Lower leg skin (tissue), 4 donors: ENCODE measurements at regions not wholly inside any gene's neighbourhood (a gene's known extent, or its start where the extent isn't known, plus 50 kb on each side); places are given as distances from the start of the nearest gene placed in this dataset.
"Not testable (repeated sequence)": the region's sequence is repeated elsewhere in the genome, so short reads cannot be mapped to it uniquely, and the experiment has no call there.

Experiments
- DNase-seq, 2 donors: peaks; one replicate each; pipeline ENCODE4 v3.0.0-alpha.2; 2019; ENCODE audit warnings: low spot score in 2 of 2
- H3K4me3 ChIP-seq: fragments of 200-600 bp; sonication (generic); 2 replicates; pipeline ENCODE4 v1.5.1; 2017; ENCODE audit warnings: mild to moderate bottlenecking, low read depth; ENCODE audit not compliant: poor library complexity, severe bottlenecking
- CTCF ChIP-seq, 3 donors: fragments of 450-650 bp; IDR thresholded peaks; one replicate each; pipeline ENCODE4 v1.5.1; 2016; ENCODE audit warnings: antibody characterized with exemption in 3 of 3, mild to moderate bottlenecking in 3 of 3, moderate library complexity in 2 of 3
- POLR2A ChIP-seq, 2 donors: fragments of 450-650 bp; IDR thresholded peaks; one replicate each; pipeline ENCODE4 v1.6.1; 2016 to 2017; ENCODE audit warnings: antibody characterized with exemption in 2 of 2, mild to moderate bottlenecking in 1 of 2, moderate library complexity in 1 of 2
- WGBS, 2 donors: methylation state at CpG; one replicate each; pipeline ENCODE4 v1.1.5; 2018; 5-methylcytosine and 5-hydroxymethylcytosine counted together
- intact Hi-C: fragments of 100-400 bp; cut with DNase I; formaldehyde crosslinking; loops from one replicate; pipeline ENCODE4 v1.15.0; 2023; ENCODE audit warnings: low total_unique reads

GRCh38 chr3:22373182-22373581, 622.2 kb upstream of the ZNF385D start:
- no peak for TF ChIP-seq CTCF (IDR thresholded peaks at IDR 0.05)
- TF ChIP-seq POLR2A (IDR thresholded peaks at IDR 0.05), result no peak
- intact Hi-C loops, result no loop called here
- DNase-seq, result no peak
- WGBS, 2 donors, result 79 to 82% methylated on average over 5 of the region's 5 CpGs
- H3K4me3 ChIP-seq, result no peak overlapping the region

- intact Hi-C loops, result no loop called here
- TF ChIP-seq CTCF (IDR thresholded peaks at IDR 0.05) (no peak), POLR2A (IDR thresholded peaks at IDR 0.05) (no peak)
- DNase-seq, result no peak
- 87 to 93% methylated on average over 3 of the region's 3 CpGs for WGBS, 2 donors
- no peak overlapping the region for H3K4me3 ChIP-seq
Measured at GRCh38 chr3:22373827-22374226, 622.8 kb upstream of the ZNF385D start.

- no peak overlapping the region for H3K4me3 ChIP-seq
- DNase-seq, result no peak
- intact Hi-C loops, result no loop called here
- no peak for TF ChIP-seq POLR2A (IDR thresholded peaks at IDR 0.05)
- TF ChIP-seq CTCF (IDR thresholded peaks at IDR 0.05), result no peak
Measured at GRCh38 chr3:22377421-22377820, 626.4 kb upstream of the ZNF385D start.

- H3K4me3 ChIP-seq, result no peak overlapping the region
- DNase-seq, result no peak
- TF ChIP-seq CTCF (IDR thresholded peaks at IDR 0.05), result no peak
- no peak for TF ChIP-seq POLR2A (IDR thresholded peaks at IDR 0.05)
- intact Hi-C loops, result no loop called here
Measured at GRCh38 chr3:22378869-22379268, 627.9 kb upstream of the ZNF385D start.

- intact Hi-C loops, result no loop called here
- TF ChIP-seq CTCF (IDR thresholded peaks at IDR 0.05), result no peak
- TF ChIP-seq POLR2A (IDR thresholded peaks at IDR 0.05), result no peak
- 50 to 57% methylated on average over 4 of the region's 4 CpGs for WGBS, 2 donors
- H3K4me3 ChIP-seq, result no peak overlapping the region
- no peak for DNase-seq
Measured at GRCh38 chr3:22380253-22380652, 629.2 kb upstream of the ZNF385D start.

- intact Hi-C loops, DNase-seq, H3K4me3 ChIP-seq: not testable (repeated sequence)
- 76 to 79% methylated on average over 10 of the region's 10 CpGs for WGBS, 2 donors
Measured at GRCh38 chr3:22381564-22381963, 630.6 kb upstream of the ZNF385D start.
